Activated CD4-positive, alpha-beta T cell treated with anti-CD3 and anti-CD28 coated beads, Interleukin-2, amount 50 U/mL, for 4 hours (primary cell): ENCODE measurements at regions not wholly inside any gene's neighbourhood (a gene's known extent, or its start where the extent isn't known, plus 50 kb on each side); places are given as distances from the start of the nearest gene placed in this dataset.
"Not testable (repeated sequence)": the region's sequence is repeated elsewhere in the genome, so short reads cannot be mapped to it uniquely, and the experiment has no call there.

Experiments used
- DNase-seq, 2 experiments: peaks; one replicate each; pipeline ENCODE4 v3.0.0-alpha.2; 2020

DNA sequence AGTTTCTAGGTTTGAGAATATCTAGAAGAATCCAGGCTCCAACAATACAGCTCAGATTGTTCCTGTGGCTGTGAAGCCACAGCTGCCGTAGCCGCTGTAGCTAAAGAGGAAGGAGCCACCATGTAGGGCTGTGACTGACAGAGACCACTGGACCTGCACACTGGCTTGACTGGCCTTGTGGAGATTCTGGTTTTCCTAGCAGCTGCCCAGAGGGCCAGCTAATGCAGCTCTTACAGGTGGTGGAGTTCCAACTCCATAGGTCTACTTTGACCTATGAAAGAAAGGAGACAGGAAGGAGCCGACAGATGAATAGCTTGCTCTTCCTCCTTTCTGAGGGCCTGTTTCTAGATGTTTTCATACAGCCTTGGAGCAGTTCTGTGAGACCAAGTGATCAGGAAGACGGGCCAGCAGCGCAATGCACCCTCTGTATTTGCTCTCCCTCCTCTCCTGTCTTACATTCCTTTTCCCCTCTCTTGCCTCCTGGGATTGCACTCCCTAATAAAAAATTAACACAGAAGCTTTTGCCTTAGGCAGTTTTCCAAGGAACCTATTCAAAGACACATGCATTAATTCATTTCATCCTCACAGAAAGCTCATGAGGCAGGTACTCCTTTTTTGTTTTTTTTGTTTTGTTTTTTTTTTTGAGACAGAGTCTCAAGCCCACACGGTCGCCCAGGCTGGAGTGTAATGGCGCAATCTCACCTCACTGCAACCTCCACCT lies 51.8 kb upstream of the MYB start:
- DNase-seq, result no peak

DNA sequence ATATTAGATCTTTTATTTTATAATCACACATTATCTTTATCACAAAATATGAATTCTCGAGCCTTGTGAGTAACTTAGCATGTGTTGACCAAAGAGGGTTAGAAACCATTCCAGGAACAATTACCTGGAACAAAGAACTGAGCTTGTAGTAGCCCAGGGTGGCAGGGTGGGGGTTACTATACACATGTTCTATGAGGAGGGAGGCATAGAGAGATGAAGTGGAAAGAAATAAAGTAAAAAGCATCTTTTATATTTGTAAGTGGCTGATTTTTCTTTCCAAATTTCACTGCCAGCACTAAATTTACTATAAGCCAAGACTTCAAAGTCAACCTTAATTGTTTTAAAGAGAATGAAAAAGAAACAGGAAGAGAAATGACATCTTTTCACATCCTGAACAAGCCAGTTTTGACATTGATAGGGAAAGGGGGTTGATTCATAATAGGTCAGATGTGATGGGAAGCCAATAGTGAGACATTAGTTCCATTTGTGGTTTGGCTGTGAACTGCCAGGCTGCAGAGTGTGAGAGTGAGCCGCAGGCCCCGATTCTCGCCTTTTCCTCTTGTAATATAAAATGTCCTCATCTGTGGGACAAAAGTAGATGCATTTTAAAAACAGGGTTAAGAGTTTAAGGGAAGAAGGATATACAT lies 52.7 kb upstream of the MYB start:
- DNase-seq, result peak; percentile 39 to 53

DNA sequence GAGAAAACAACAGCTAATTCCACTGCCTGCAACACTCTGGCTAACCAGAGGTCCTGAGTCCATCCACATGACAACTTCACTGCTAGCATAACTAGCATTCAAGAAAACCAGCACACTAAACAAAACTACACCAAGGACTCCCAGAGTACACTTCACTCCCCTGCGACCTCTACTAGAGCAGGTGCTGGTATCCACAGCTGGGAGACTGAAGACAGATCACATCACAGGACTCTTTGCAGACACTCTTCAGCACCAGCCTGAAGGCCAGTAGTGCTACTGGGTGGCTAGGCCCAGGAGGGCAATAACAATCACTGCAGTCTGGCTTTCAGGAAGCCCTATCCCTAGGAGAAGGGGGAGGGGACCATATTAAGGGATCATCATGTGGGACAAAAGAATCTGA lies 54.4 kb upstream of the MYB start:
- DNase-seq, result no peak

DNA sequence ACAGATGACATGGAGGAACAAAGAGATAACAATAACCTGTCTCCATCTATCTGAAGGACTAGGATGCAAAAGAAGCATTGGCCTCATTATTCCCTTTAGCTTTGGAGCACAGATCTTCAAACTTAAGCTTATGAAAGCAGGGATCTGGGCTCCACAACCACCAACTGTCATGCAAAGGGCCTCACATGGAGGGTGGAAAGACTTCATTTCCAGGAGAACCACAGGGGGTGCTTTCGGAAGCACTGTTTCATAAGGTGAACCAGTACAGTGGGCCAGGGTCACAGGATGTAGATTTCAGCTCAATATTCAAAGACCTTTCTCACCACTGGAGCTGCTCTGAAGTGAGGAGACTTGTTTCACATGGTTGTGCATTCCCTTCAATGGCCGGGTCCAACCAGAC lies 55.1 kb upstream of the MYB start:
- DNase-seq, result no peak

DNA sequence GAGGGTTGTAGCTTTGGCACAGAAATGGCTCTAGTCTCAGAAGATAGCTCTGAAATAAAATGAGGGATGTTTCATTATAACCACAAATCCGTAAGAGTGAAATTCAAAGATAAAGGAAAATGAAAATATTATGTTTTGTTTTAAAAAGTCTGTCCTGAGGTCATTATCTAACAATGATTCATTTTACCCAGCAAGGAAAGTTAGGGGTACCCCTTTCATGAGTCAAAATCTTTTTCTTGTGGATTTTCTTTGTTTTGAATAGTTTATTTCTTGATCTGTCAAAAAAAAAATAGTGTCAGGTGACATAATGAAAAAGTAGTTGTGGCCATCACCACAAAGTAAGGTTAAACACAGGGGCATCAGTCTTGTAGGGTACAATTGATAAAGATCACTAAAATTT lies 59.7 kb upstream of the MYB start:
- DNase-seq, result no peak

DNA sequence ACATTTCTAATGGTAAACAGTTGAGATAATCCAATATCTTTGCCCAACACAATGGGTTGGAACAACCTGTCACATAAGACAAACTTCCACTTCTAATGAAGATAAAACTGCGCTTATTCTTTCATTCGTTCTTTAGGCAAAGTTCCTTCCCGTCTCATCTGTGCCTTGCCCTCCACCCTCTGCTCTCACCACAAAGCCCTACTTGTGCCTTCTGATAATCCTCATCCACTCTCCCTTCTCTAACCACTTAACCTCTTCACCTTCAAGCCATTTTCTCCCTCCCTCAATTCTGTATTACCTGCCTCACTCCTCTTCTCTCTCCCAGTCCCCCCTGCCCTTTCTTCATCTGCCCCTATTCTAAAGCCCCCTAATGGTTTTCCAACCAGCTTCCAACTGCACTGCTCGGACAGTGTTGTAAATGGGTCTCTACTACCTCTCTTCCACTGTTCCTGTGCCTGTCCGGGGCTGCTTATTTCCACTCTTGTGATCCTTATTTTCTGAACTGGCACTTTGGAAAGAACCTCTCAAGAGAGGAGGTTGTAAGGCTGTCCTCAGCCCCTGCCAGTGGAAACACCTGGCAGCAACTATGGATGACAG lies 62.9 kb upstream of the MYB start:
- DNase-seq, result no peak

DNA sequence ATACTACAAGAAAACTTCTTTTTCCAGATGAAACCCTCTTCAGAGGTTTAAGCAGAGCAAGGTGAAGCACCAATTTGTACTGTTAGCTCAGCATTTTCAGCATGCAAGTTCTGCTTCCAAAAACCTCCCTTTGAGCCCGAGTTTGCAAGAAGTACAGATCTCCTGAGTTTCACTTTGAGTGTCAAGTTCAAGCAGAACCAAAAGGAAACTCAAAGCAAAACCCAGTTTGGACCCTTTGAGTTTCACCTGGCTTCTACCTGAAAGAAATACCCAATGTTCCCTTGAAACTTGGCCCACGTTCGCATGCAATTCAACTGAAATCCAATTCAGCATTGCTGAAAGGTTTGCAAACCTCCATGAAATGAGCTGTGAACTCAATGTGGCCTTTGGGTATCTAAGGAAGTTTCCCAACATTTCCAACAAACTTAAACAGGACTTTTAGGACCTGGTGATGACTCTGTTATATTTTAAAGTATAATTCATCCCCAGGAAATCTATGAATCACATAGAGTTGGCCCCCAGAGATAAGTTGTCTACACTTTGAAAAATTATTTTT lies 62.9 kb upstream of the HBS1L start:
- no peak for DNase-seq

DNA sequence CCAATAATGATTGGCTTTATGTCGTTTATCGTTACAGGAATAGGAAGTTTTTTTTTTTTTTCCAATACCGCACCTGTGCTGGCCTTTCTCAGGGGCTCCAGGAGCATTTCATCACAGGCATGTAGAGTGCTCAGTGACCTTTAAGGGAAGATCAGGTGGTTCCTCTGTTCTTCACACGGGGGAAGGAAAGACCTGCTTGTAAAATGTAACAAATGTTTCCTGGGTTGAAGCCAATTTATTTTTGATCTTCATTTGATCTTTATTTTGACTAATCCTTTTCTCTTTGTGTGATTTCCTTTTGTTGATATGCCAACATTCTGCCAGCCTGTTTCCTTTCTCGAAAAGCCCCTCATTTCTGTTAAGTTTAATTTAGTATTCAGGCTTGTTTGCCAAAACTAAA lies 61.9 kb upstream of the HBS1L start:
- DNase-seq, result no peak

DNA sequence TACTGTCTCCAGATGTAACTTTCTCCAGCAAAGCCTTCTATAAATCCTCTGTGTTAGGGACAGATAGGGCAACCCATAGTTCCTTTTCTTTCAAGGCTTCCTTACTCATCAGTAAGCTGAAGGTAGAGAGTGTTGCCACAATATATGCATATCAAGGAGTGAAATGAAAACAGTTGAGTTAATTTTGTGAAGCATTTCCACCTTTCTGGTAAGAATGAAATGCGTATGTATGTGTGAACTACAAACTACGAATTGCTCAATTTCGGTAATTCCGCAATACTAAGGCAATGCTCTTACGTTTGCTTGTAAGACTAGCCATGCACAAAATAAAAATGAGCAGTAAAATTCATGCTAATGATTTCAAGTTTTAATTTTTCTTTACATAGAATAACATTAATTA lies 61.2 kb upstream of the HBS1L start:
- no peak for DNase-seq

DNA sequence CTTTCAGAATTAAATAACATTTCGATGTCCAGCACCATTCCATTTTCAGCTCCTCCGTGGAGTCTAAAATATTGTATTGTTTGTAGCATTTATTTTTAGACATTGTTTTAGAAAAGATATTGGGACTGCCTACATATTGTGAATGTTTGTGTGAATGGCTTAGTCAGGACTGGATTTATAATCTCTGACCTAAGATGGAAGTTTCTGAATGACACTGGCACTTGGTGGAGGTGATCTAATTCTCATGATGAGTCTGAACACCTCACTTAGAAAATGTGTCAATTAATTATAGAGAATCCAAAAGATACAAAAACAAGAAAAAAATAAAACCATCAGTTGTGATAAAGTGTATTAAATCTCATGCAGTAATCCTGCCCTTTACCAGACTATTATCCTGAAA lies 60.8 kb upstream of the HBS1L start:
- no peak for DNase-seq

DNA sequence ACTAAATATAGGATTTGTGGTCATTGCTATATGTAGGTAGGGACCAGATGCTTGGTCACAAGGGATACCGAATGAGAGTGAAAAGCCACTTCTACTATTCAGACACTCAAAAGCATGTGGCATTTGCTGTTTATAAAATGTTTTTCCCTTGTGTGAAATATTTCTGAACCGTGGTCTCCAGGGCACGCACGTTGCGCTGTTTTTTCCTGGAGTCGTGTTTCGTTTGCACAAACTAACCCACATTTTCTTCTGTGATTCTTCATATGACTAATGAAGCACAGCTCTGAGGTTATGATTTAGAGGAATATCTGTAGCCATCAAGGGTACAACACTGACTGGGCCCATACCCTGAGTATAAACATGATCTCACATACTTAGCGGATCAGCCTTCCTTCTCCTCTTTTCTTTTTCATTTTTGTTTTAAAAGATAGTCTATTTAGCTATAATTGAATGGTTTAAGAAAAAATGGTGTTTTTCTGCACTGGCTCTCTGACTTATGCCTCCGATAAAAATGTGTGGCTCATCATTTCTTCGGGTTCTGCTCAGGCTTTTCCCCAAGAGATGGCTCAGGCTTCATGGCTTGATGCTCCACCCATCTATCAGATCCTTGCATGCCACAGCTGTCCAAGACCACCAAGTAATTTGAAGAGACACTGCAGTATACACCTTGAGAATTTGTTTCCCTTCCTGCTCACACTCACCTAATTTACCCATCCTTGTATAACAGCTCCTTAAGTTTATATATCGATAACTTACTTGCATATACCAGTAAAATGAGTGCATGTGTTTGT lies 59.9 kb upstream of the HBS1L start:
- peak in 1 of 2 experiments; percentile 28 for DNase-seq

DNA sequence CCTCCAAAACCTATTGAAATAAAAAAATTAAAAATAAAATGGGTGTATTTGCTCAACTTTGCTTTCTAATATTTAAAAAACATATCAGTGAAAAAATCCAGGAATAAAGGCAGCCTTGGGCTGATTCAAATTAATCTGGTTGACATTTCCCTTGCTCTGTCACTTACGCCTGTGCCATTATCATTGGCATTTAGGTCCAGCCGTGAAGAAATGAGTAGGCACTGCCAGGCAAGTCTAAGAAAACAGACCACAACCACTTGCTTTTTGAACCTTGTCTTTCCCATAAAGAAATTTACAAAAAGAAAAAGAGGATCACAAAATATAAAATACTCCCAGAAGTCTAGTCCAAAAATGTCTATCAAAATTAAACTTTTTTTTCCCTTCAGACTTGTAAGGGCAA lies 59.2 kb upstream of the HBS1L start:
- DNase-seq, result no peak

DNA sequence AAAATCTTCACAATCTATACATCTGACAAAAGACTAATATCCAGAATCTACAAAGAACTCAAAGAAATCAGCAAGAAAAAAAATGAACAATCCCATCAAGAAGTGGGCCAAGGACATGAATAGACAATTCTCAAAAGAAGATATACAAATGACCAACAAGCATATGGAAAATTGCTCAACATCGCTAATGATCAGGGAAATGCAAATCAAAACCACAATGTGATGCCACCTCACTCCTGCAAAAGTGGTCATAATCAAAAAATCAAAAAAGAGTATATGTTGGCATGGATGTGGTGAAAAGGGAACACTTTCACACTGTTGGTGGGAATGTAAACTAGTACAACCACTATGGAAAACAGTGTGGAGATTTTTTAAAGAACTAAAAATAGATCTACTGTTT lies 58.3 kb upstream of the HBS1L start:
- not testable (repeated sequence) for DNase-seq

DNA sequence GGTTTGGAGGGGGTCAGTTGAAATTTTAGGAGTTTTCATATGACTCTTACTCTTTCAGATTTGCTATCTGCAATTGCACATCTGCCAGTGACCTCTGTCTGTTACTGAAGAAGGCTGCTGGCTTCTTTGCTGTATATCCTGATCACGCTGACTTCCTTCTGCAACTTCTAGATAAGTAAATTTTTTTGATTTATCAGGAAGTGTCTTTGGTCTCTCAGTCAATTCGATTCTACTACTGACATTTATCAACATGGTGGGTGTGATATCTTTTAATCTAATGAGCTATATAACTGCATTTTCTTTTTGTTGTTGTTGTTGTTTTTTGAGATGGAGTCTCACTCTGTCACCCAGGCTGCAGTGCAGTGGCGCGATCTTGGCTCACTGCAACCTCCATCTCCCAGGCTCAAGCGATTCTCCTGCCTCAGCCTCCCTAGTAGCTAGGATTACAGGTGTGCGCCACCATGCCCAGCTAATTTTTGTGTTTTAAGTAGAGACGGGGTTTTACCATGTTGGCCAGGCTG lies 55.7 kb upstream of the HBS1L start:
- not testable (repeated sequence) for DNase-seq

DNA sequence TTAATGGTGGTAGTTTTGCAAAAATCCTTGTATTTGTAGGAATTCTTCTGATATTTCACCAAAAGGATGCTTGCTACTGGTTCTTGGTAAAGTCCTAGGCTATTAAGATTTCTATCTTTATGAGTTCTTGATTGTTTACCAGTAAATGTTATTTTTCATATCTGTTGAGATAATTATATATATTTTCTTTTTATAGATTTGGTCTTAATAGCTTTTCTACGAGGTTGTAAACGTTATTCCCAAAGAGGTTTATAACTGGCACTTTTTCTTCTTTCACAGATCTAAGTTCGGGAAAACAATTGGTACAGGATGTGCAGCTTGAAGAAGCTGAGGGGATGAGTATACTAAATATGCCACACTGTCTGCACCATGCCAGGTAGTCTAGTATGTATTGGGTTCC lies 55.1 kb upstream of the HBS1L start:
- DNase-seq, result no peak

DNA sequence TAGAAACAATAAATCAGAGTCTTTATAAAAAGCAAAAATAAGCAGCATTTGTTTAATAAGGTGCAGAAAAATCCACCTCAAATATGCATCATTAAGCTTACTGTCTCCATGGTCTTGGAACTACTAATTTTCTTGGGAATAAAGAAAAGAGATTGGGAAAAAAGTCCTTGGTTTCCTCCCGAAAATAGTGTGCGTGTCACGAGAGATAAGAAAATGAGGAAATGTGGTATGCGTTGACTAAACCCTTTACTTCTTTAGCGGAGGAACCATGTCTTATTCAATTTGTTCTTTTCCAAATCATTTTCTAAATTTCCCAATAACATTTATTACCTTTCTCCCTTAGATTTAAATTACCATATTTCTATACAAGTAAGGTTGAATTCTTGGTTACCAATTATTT lies 54.1 kb upstream of the HBS1L start:
- DNase-seq, result no peak

DNA sequence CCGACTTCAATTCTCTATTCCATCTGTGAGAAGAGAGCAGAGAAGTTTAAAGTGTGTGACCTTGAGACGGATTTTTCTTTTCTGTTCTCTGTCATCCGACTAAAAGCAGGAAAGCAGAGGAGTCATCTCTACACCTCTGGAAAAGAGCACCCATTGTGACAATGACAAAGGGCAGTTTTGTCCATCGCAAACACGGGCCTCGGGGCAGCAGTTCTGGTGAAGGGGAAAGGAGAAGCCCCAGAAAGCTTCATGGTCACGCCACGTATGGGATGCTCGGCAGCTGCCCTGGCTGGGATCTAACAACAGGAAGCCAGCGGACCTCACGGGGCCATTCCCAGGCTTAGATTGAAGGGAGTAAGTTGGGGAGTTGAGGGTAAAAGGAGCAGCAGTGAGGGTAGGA lies 52.0 kb upstream of the HBS1L start:
- DNase-seq, result no peak

DNA sequence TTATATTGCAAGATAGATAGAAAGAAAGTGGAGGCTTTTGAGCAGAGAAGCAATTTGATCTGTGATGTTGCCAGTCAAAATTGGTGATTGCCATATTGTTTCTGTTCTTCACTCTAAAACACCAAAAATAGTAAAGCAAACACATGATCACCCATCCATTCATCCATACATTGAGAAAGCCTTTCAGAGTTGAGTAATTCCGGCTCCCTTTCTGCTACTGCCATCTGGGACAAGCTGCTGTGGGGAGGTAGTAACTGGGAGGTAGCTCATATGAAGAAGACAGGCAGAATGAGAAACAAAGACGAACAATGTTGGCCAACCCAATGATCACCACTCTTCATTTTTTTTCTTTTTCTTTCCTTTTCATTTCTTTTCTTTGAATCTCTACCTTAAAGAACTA lies 51.1 kb upstream of the HBS1L start:
- no peak for DNase-seq

DNA sequence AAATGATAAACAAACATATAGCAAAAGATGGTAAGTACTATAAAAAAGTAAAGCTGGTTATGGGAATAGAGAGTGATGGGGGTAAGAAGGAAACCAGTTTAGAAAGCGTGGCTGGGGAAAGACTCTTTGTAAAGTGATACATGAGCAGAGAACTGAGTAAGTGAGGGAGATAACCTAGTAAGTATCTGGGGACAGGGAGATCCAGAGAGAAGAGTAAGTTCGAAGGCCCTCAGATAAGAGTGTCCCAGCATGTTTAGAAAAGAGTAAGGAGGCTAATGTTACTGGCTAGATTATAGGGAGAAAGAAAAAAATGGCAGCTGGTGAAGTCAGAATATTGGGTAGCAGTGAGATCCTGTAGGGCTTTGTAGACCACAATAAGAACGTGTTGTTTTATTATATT lies 50.7 kb upstream of the HBS1L start:
- DNase-seq, result no peak
